ENCODE measurements at regions not wholly inside any gene's neighbourhood (a gene's known extent, or its start where the extent isn't known, plus 50 kb on each side); places are given as distances from the start of the nearest gene placed in this dataset.

GRCh38 chr9:96034553-96035122, 159.1 kb downstream of the ERCC6L2 start:
- ATAC-seq (ENCODE audit: low FRiP score in 2 of 2) (peak in 1 of 2 donors; percentile 28), DNase-seq (no peak)
- TF ChIP-seq POLR2AphosphoS5 (IDR thresholded peaks at IDR 0.05) (no peak), CTCF (IDR thresholded peaks at IDR 0.05) (no peak), EP300 (IDR thresholded peaks at IDR 0.05) (no peak), POLR2A (IDR thresholded peaks at IDR 0.05) (no peak)
- H3K9me3 ChIP-seq = peaks cover 0 to 9% (median 2%) of the 10 kb centered on the region in 4 donors
- no peaks in the 10 kb centered on the region for H3K36me3 ChIP-seq
- H3K27me3 ChIP-seq = no peaks in the 10 kb centered on the region
- no peak overlapping the region for H3K27ac ChIP-seq
- no peak overlapping the region for H3K4me3 ChIP-seq
- H3K4me1 ChIP-seq = peaks cover 0 to 10% (median 3%) of the 10 kb centered on the region in 4 donors
- WGBS, 2 donors = 88 to 91% methylated on average over 4 of the region's 5 CpGs

- ATAC-seq (ENCODE audit: low FRiP score in 2 of 2) (no peak), DNase-seq (no peak)
- TF ChIP-seq CTCF (IDR thresholded peaks at IDR 0.05) = no peak
- no peak for TF ChIP-seq POLR2A (IDR thresholded peaks at IDR 0.05)
- Histone ChIP-seq H3K4me3 (no peak overlapping the region), H3K9me3 (peaks cover 0 to 7% (median 2%) of the 10 kb centered on the region in 4 donors), H3K27me3 (no peaks in the 10 kb centered on the region), H3K36me3 (no peaks in the 10 kb centered on the region), H3K27ac (no peak overlapping the region), H3K4me1 (peaks cover 0 to 10% (median 3%) of the 10 kb centered on the region in 4 donors)
- 96 to 98% methylated on average over 10 of the region's 10 CpGs for WGBS, 2 donors
Measured at GRCh38 chr9:96033896-96034295, 158.4 kb downstream of the ERCC6L2 start.

DNA sequence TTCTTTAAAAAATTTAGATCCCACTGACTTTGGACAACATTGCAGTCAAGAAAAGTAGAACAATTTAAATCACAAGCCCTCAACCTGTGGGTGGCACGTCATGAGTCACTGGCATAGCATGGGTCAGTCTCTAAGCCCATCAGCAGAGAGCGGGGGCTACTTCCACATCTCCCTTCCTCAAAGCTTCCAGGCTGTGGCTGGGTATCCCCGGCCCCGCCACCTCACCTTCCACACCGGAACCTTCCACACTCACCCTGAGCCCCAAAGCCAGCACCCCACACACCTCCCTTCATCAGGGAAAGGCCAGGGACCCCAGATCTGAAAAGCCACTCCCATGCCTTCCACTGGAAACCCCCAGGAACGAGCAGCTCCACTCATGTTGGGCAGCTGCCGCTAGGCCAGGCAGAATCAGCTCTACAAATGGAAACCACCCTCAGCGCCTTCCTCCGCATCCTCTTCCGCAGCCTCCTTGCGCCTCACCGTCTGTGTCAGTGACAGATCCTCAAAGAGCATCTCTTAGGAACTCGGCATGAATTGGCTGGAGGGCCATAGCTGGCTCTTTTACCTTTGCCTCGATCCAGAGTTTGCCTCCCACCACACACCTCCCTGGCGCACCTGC, 156.5 kb downstream of the ERCC6L2 start:
- 83 to 92% methylated on average over 14 to 15 of the region's 15 CpGs for WGBS, 2 donors
- no peak for ATAC-seq (ENCODE audit: low FRiP score in 2 of 2)
- peak overlapping the region in 1 of 4 donors; percentile 21 for H3K27ac ChIP-seq

DNA sequence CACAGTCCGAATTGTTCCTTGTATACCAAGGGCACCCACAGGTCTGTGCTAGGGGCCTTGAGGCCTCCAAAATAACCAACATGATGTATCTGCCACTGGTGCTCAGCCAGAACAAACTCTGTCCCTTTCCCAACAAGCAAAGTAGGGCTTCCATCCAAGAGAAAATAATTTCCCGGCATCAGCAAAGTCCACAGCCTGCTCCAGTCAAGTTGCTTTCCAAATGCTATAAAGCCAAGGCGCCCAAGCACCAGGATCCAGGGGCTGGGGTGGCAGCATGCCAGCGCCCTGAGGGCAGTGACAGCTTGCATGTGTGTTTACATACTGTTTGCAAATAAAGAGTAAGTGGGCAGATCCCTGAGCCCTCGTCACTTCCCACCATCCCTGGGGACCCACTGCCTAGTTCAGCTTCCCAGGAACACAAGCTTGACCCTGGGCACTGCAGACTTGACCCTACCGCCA, 155.9 kb downstream of the ERCC6L2 start:
- DNase-seq (peak in 1 of 2 donors; percentile 88), ATAC-seq (ENCODE audit: low FRiP score in 2 of 2) (no peak)
- peaks cover 6 to 21% (median 15%) of the 10 kb centered on the region in 4 donors for H3K4me1 ChIP-seq
- peak overlapping the region in 1 of 4 donors; percentile 21 for H3K27ac ChIP-seq
- H3K4me3 ChIP-seq = no peak overlapping the region
- no peaks in the 10 kb centered on the region for H3K36me3 ChIP-seq
- no peaks in the 10 kb centered on the region for H3K9me3 ChIP-seq
- 53 to 67% methylated on average over 4 to 6 of the region's 6 CpGs for WGBS, 2 donors
- peaks cover 0 to 7% (median 5%) of the 10 kb centered on the region in 4 donors for H3K27me3 ChIP-seq
- no peak for TF ChIP-seq POLR2AphosphoS5 (IDR thresholded peaks at IDR 0.05)

More for the DNA sequence above, 156.5 kb downstream of the ERCC6L2 start:
- TF ChIP-seq EP300 (IDR thresholded peaks at IDR 0.05) (no peak), CTCF (IDR thresholded peaks at IDR 0.05) (no peak), POLR2AphosphoS5 (IDR thresholded peaks at IDR 0.05) (no peak), POLR2A (IDR thresholded peaks at IDR 0.05) (no peak)
- Histone ChIP-seq H3K4me3 (no peak overlapping the region), H3K36me3 (no peaks in the 10 kb centered on the region), H3K4me1 (peaks cover 6 to 20% (median 12%) of the 10 kb centered on the region in 4 donors), H3K9me3 (no peaks in the 10 kb centered on the region), H3K27me3 (peaks cover 0 to 7% (median 5%) of the 10 kb centered on the region in 4 donors)
- no peak for DNase-seq

DNA sequence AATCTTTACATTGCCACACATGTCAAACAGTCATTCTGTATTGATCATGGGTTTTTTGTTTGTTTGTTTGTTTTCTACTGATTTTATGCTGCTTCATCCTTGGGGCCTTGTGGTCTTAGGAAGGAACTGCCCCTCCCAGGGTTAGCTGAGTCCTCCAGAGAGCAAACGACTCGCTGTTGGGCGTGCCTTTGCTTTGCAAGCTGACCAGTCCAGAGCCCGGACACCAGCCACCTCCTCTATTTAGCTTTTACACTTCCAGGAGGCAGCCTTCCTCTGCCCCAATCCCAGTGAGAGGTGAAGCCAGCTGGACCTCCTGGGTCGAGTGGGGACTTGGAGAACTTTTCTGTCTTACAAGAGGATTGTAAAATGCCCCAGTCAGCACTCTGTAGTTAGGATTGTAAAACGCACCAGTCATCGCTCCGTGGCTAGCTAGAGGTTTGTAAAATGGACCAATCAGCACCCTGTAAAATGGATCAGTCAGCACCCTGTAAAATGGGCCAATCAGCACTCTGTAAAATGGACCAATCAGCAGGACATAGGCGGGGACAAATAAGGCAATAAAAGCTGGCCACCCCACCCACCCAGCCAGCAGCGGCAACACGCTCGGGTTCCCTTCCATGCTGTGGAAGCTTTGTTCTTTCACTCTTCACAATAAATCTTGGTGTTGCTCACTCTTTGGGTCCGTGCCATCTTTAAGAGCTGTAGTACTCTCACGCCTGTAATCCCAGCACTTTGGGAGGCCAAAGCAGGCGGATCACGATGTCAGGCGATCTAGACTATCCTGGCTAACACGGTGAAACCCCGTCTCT, 154.4 kb downstream of the ERCC6L2 start:
- no peak for DNase-seq
- ATAC-seq (ENCODE audit: low FRiP score in 2 of 2) = no peak
- Histone ChIP-seq H3K4me3 (no peak overlapping the region), H3K36me3 (no peaks in the 10 kb centered on the region), H3K27me3 (peaks cover 0 to 7% (median 5%) of the 10 kb centered on the region in 4 donors), H3K9me3 (no peaks in the 10 kb centered on the region), H3K4me1 (peaks cover 6 to 21% (median 15%) of the 10 kb centered on the region in 4 donors), H3K27ac (no peak overlapping the region)
- no peak for TF ChIP-seq POLR2AphosphoS5 (IDR thresholded peaks at IDR 0.05)
- no peak for TF ChIP-seq CTCF (IDR thresholded peaks at IDR 0.05)
- TF ChIP-seq EP300 (IDR thresholded peaks at IDR 0.05) = no peak
- TF ChIP-seq POLR2A (IDR thresholded peaks at IDR 0.05) = no peak
- WGBS, 2 donors = 91% methylated on average over 19 of the region's 19 CpGs
